ENCODE measurements at regions not wholly inside any gene's neighbourhood (a gene's known extent, or its start where the extent isn't known, plus 50 kb on each side); places are given as distances from the start of the nearest gene placed in this dataset.

GRCh38 chr10:29183301-29183945, 105.4 kb upstream of the LYZL1 start:
- DNase-seq (ENCODE audit: missing footprints), result no peak
- intact Hi-C loops (cut with DNase I), result no loop called here
- no peak for ATAC-seq

- ATAC-seq (no peak), DNase-seq (ENCODE audit: missing footprints) (no peak)
- intact Hi-C loops (cut with DNase I), result no loop called here
Measured at GRCh38 chr10:29184205-29185000, 104.5 kb upstream of the LYZL1 start.

- intact Hi-C loops (cut with DNase I), result no loop called here
- DNase-seq (ENCODE audit: missing footprints) (no peak), ATAC-seq (no peak)
Measured at GRCh38 chr10:29185050-29185449, 103.8 kb upstream of the LYZL1 start.

GRCh38 chr10:29186221-29186620, 102.6 kb upstream of the LYZL1 start:
- intact Hi-C loops (cut with DNase I), result no loop called here
- DNase-seq (ENCODE audit: missing footprints), result no peak
- no peak for ATAC-seq

- DNase-seq (ENCODE audit: missing footprints), result peak; percentile 20
- intact Hi-C loops (cut with DNase I), result no loop called here
- ATAC-seq, result peak; percentile 48
Measured at GRCh38 chr10:29189256-29189655, 99.6 kb upstream of the LYZL1 start.

- peak; percentile 11 for DNase-seq (ENCODE audit: missing footprints)
- intact Hi-C loops (cut with DNase I), result no loop called here
- ATAC-seq, result no peak
Measured at GRCh38 chr10:29191674-29192073, 97.2 kb upstream of the LYZL1 start.

GRCh38 chr10:29199339-29199738, 89.5 kb upstream of the LYZL1 start:
- DNase-seq (ENCODE audit: missing footprints) (peak; percentile 39), ATAC-seq (no peak)
- intact Hi-C loops (cut with DNase I), result no loop called here

- DNase-seq (ENCODE audit: missing footprints) (peak; percentile 18), ATAC-seq (no peak)
- intact Hi-C loops (cut with DNase I), result no loop called here
Measured at GRCh38 chr10:29199941-29200679, 88.8 kb upstream of the LYZL1 start.

- DNase-seq (ENCODE audit: missing footprints), result peak; percentile 4
- intact Hi-C loops (cut with DNase I), result no loop called here
- no peak for ATAC-seq
Measured at GRCh38 chr10:29202386-29202940, 86.4 kb upstream of the LYZL1 start.

GRCh38 chr10:29203432-29203831, 85.4 kb upstream of the LYZL1 start:
- intact Hi-C loops (cut with DNase I), result no loop called here
- ATAC-seq (no peak), DNase-seq (ENCODE audit: missing footprints) (no peak)

GRCh38 chr10:29204070-29204800, 84.6 kb upstream of the LYZL1 start:
- no peak for ATAC-seq
- intact Hi-C loops (cut with DNase I), result no loop called here
- DNase-seq (ENCODE audit: missing footprints), result no peak

- no peak for DNase-seq (ENCODE audit: missing footprints)
- intact Hi-C loops (cut with DNase I), result no loop called here
Measured at GRCh38 chr10:29205787-29206186, 83.1 kb upstream of the LYZL1 start.

GRCh38 chr10:29208845-29209244, 80.0 kb upstream of the LYZL1 start:
- intact Hi-C loops (cut with DNase I), result no loop called here
- ATAC-seq (no peak), DNase-seq (ENCODE audit: missing footprints) (no peak)

More at GRCh38 chr10:29205787-29206186, 83.1 kb upstream of the LYZL1 start:
- ATAC-seq, result no peak

GRCh38 chr10:29209830-29210229, 79.0 kb upstream of the LYZL1 start:
- intact Hi-C loops (cut with DNase I), result no loop called here
- DNase-seq (ENCODE audit: missing footprints) (no peak), ATAC-seq (no peak)

- intact Hi-C loops (cut with DNase I), result no loop called here
- no peak for DNase-seq (ENCODE audit: missing footprints)
- ATAC-seq, result no peak
Measured at GRCh38 chr10:29210266-29210868, 78.5 kb upstream of the LYZL1 start.

- intact Hi-C loops (cut with DNase I), result no loop called here
- no peak for ATAC-seq
Measured at GRCh38 chr10:29212597-29212996, 76.3 kb upstream of the LYZL1 start.

GRCh38 chr10:29214551-29214950, 74.3 kb upstream of the LYZL1 start:
- DNase-seq (ENCODE audit: missing footprints), result no peak
- ATAC-seq, result no peak
- intact Hi-C loops (cut with DNase I), result no loop called here

More at GRCh38 chr10:29212597-29212996, 76.3 kb upstream of the LYZL1 start:
- DNase-seq (ENCODE audit: missing footprints), result no peak

- intact Hi-C loops (cut with DNase I), result no loop called here
- DNase-seq (ENCODE audit: missing footprints), result no peak
Measured at GRCh38 chr10:29217292-29217738, 71.6 kb upstream of the LYZL1 start.

More at GRCh38 chr10:29217292-29217738, 71.6 kb upstream of the LYZL1 start:
- ATAC-seq, result no peak

Data from Right ventricle myocardium inferior (tissue), 1 donor.